GM12878 (cell line): ENCODE measurements at regions not wholly inside any gene's neighbourhood (a gene's known extent, or its start where the extent isn't known, plus 50 kb on each side); places are given as distances from the start of the nearest gene placed in this dataset.

ENCODE experiments used
- CBX5 ChIP-seq: sonication (generic); IDR thresholded peaks from 2 replicates; pipeline ENCODE4 v1.6.1; 2016; ENCODE audit warnings: low read depth, moderate library complexity, mild to moderate bottlenecking, inconsistent platforms
- CHD1 ChIP-seq: IDR thresholded peaks from 2 replicates; pipeline ENCODE4 v1.6.1; 2012; ENCODE audit warnings: low read depth, low read length, improper control_type of control experiment
- CREB1 ChIP-seq: IDR thresholded peaks from 2 replicates; pipeline ENCODE4 v1.6.1; 2012; ENCODE audit warnings: low read depth, mild to moderate bottlenecking, inconsistent platforms
- EP300 ChIP-seq, 2 experiments: fragments of 150-350 bp in 1 of 2; IDR thresholded peaks; 2 replicates each; pipeline ENCODE4 v1.6.1; 2011 to 2012; ENCODE audit warnings: low read depth in 2 of 2, low read length in 2 of 2, borderline replicate concordance in 1 of 2, improper control_type of control experiment in 1 of 2, inconsistent platforms in 1 of 2; ENCODE audit not compliant: control insufficient read depth in 1 of 2
- EZH2 ChIP-seq: IDR thresholded peaks from 2 replicates; pipeline ENCODE4 v1.6.1; 2012; ENCODE audit warnings: low read depth, mild to moderate bottlenecking, control low read depth, inconsistent platforms, low read length, borderline replicate concordance; ENCODE audit not compliant: control insufficient read depth
- PAX5 ChIP-seq: IDR thresholded peaks from 2 replicates; pipeline ENCODE4 v1.6.1; 2011; ENCODE audit warnings: low read depth, low read length, borderline replicate concordance
- POLR2AphosphoS2 ChIP-seq: IDR thresholded peaks from 2 replicates; pipeline ENCODE4 v1.6.1; 2011; ENCODE audit warnings: low read depth, mild to moderate bottlenecking, low read length, improper control_type of control experiment, moderate library complexity
- RCOR1 ChIP-seq: conservative IDR thresholded peaks from 2 replicates; pipeline ENCODE4 v1.6.1; 2012; ENCODE audit warnings: low read depth, low read length, improper control_type of control experiment
- SUPT20H ChIP-seq: IDR thresholded peaks from 2 replicates; pipeline ENCODE4 v1.6.1; 2011; ENCODE audit warnings: low read depth, mild to moderate bottlenecking, low read length, moderate library complexity, borderline replicate concordance; ENCODE audit not compliant: control insufficient read depth
- YY1 ChIP-seq: IDR thresholded peaks from 2 replicates; pipeline ENCODE4 v1.6.1; 2011; ENCODE audit warnings: low read depth, mild to moderate bottlenecking, low read length
- ZNF274 ChIP-seq: IDR thresholded peaks from one replicate; pipeline ENCODE4 v1.8.0; 2011; ENCODE audit not compliant: insufficient read length, insufficient read depth
- TF ChIP-seq, protein P1 (sequence below): IDR thresholded peaks from 2 replicates; pipeline ENCODE4 v1.6.1; 2012; ENCODE audit warnings: low read length, inconsistent platforms
- TF ChIP-seq, protein P2 (sequence below), 3 experiments: IDR thresholded peaks in 2 of 3; conservative IDR thresholded peaks in 1 of 3; 2 replicates each; pipeline ENCODE4 v1.5.1; 2011; ENCODE audit warnings: low read depth in 3 of 3, low read length in 3 of 3, mild to moderate bottlenecking in 3 of 3, control low read depth in 2 of 3, moderate library complexity in 2 of 3, inconsistent platforms in 1 of 3, mixed read lengths in 1 of 3; ENCODE audit not compliant: control insufficient read depth in 2 of 3, insufficient read depth in 1 of 3; ENCODE audit errors: extremely low read depth in 1 of 3
- TF ChIP-seq, protein P3 (sequence below): fragments of 450-650 bp; formaldehyde crosslinking; IDR thresholded peaks from 2 replicates; pipeline ENCODE4 v1.5.0; 2022; ENCODE audit warnings: mild to moderate bottlenecking, missing genetic modification characterization

DNA sequence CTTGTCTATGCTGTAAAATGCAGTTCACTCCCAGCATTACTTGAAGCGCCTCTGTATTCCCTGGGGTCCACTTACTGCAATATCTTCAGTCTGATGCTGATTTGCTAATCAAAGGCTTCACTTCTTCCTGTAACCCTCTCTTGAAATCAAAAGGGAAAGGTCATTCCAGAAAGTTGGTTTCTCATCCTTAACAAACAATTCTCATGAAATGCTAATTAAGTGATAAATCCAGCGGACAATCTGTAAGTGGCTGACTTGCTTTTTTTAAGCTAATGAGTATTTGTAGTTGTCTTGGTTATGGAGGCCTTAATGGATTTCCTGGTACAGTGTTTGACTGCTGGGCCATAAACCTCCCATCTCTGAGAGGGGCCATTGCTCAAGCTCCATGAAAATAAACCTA is 499.6 kb upstream of the HS6ST1 start:
- TF ChIP-seq, protein P1, sequence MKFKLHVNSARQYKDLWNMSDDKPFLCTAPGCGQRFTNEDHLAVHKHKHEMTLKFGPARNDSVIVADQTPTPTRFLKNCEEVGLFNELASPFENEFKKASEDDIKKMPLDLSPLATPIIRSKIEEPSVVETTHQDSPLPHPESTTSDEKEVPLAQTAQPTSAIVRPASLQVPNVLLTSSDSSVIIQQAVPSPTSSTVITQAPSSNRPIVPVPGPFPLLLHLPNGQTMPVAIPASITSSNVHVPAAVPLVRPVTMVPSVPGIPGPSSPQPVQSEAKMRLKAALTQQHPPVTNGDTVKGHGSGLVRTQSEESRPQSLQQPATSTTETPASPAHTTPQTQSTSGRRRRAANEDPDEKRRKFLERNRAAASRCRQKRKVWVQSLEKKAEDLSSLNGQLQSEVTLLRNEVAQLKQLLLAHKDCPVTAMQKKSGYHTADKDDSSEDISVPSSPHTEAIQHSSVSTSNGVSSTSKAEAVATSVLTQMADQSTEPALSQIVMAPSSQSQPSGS: no peak
- TF ChIP-seq, protein P2, sequence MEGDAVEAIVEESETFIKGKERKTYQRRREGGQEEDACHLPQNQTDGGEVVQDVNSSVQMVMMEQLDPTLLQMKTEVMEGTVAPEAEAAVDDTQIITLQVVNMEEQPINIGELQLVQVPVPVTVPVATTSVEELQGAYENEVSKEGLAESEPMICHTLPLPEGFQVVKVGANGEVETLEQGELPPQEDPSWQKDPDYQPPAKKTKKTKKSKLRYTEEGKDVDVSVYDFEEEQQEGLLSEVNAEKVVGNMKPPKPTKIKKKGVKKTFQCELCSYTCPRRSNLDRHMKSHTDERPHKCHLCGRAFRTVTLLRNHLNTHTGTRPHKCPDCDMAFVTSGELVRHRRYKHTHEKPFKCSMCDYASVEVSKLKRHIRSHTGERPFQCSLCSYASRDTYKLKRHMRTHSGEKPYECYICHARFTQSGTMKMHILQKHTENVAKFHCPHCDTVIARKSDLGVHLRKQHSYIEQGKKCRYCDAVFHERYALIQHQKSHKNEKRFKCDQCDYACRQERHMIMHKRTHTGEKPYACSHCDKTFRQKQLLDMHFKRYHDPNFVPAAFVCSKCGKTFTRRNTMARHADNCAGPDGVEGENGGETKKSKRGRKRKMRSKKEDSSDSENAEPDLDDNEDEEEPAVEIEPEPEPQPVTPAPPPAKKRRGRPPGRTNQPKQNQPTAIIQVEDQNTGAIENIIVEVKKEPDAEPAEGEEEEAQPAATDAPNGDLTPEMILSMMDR (IDR thresholded peaks at IDR 0.05 in 2 of 3, conservative IDR thresholded peaks at IDR 0.05 in 1 of 3; ENCODE audit: control insufficient read depth in 2 of 3, extremely low read depth in 1 of 3, insufficient read depth in 1 of 3, low read depth in 3 of 3, low read length in 3 of 3): no peak
- TF ChIP-seq PAX5 (no peak), YY1 (no peak), RCOR1 (no peak), EP300 (IDR thresholded peaks at IDR 0.05; ENCODE audit: borderline replicate concordance in 1 of 2, control insufficient read depth in 1 of 2, low read depth in 2 of 2, low read length in 2 of 2) (no peak), EZH2 (no peak), SUPT20H (no peak), CREB1 (no peak), POLR2AphosphoS2 (no peak), ZNF274 (no peak), CHD1 (no peak), CBX5 (no peak)
- TF ChIP-seq, protein P3, sequence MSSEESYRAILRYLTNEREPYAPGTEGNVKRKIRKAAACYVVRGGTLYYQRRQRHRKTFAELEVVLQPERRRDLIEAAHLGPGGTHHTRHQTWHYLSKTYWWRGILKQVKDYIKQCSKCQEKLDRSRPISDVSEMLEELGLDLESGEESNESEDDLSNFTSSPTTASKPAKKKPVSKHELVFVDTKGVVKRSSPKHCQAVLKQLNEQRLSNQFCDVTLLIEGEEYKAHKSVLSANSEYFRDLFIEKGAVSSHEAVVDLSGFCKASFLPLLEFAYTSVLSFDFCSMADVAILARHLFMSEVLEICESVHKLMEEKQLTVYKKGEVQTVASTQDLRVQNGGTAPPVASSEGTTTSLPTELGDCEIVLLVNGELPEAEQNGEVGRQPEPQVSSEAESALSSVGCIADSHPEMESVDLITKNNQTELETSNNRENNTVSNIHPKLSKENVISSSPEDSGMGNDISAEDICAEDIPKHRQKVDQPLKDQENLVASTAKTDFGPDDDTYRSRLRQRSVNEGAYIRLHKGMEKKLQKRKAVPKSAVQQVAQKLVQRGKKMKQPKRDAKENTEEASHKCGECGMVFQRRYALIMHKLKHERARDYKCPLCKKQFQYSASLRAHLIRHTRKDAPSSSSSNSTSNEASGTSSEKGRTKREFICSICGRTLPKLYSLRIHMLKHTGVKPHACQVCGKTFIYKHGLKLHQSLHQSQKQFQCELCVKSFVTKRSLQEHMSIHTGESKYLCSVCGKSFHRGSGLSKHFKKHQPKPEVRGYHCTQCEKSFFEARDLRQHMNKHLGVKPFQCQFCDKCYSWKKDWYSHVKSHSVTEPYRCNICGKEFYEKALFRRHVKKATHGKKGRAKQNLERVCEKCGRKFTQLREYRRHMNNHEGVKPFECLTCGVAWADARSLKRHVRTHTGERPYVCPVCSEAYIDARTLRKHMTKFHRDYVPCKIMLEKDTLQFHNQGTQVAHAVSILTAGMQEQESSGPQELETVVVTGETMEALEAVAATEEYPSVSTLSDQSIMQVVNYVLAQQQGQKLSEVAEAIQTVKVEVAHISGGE: no peak
